ENCODE measurements at regions not wholly inside any gene's neighbourhood (a gene's known extent, or its start where the extent isn't known, plus 50 kb on each side); places are given as distances from the start of the nearest gene placed in this dataset.

DNA sequence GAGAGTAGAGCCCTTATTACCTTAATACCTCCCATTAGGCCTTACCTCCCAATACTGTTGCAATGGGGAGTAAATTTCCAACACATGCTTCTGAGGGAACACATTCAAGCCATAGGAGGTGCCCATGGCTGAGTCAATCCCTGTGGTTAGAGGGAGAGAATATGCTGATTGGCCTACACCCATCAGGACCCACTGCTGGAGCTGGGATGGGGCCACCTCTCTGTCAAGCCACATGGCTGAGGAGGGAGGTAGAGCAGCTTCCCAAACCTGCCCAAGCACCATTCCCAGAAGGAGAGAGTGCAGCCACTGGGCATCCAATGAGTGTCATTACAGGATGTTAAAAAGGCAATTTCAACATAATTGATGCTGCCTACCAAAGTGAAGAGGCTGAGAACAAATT, 228.1 kb downstream of the C1orf94 start:
- TF ChIP-seq CTCF (IDR thresholded peaks at IDR 0.05; ENCODE audit: insufficient read depth, low read length, poor library complexity, severe bottlenecking) (no peak), EZH2phosphoT487 (conservative IDR thresholded peaks at IDR 0.05; ENCODE audit: low read length) (no peak)
- Histone ChIP-seq H3K79me2 (ENCODE audit: insufficient read depth, low read length) (no peaks in the 10 kb centered on the region), H3K36me3 (ENCODE audit: low read length) (no peaks in the 10 kb centered on the region), H3K27ac (ENCODE audit: low read depth, low read length) (no peak overlapping the region), H3K9ac (ENCODE audit: low read length) (no peak overlapping the region), H4K20me1 (ENCODE audit: low read depth, low read length) (no peaks in the 10 kb centered on the region), H3K9me2 (replicated peaks; ENCODE audit: insufficient read depth, low read length) (no peaks in the 10 kb centered on the region), H3K9me3 (ENCODE audit: insufficient read depth, low read length) (no peaks in the 10 kb centered on the region), H3K27me3 (ENCODE audit: low read length) (no peaks in the 10 kb centered on the region), H3K4me3 (ENCODE audit: insufficient read depth, low read length, poor library complexity, severe bottlenecking) (no peak overlapping the region), H3K4me2 (ENCODE audit: low read depth, low read length, poor library complexity, severe bottlenecking) (no peak overlapping the region), H2AFZ (ENCODE audit: low read depth, low read length, severe bottlenecking) (no peak overlapping the region), H3F3A (ENCODE audit: insufficient read depth) (no peaks in the 10 kb centered on the region)

DNA sequence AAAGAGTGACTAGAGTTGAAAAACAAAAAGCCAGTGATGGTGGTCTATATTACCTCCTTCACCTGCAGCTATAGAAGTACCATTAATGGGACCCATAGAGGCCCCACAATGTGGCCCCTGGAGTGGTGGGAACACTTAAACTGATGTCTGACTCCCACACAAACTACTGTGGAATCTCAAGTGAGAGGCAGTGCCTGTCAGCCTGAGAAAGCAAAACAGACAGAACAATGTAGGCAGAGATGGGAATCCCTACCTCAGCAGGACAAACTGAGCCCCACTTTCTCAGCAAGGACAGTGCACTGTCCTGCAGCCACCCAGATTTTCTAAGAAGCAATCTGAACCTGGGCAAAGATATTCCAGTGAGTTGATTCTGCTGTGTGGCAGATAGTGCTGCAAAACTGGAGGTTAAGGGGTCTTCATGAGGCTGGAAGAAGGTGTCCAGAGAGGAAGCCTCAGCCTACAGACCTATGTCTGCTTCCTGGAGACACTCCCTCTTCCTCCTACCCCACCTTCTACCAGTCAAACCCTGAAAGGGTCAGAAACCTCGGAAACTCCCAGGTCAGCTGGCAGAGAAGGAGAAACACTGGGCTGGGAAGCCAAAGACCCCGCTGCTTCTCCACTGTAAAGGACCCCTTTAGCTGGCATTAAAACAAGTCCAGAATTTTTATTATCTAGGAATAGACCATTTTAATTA, 228.7 kb downstream of the C1orf94 start:
- Histone ChIP-seq H3K9ac (ENCODE audit: low read length) (no peak overlapping the region), H3K36me3 (ENCODE audit: low read length) (no peaks in the 10 kb centered on the region), H3K4me3 (ENCODE audit: insufficient read depth, low read length, poor library complexity, severe bottlenecking) (no peak overlapping the region), H3K4me2 (ENCODE audit: low read depth, low read length, poor library complexity, severe bottlenecking) (no peak overlapping the region), H3K9me3 (ENCODE audit: insufficient read depth, low read length) (no peaks in the 10 kb centered on the region), H4K20me1 (ENCODE audit: low read depth, low read length) (no peaks in the 10 kb centered on the region), H3K79me2 (ENCODE audit: insufficient read depth, low read length) (no peaks in the 10 kb centered on the region), H2AFZ (ENCODE audit: low read depth, low read length, severe bottlenecking) (no peak overlapping the region), H3K27me3 (ENCODE audit: low read length) (no peaks in the 10 kb centered on the region), H3K9me2 (replicated peaks; ENCODE audit: insufficient read depth, low read length) (no peaks in the 10 kb centered on the region), H3K27ac (ENCODE audit: low read depth, low read length) (no peak overlapping the region), H3F3A (ENCODE audit: insufficient read depth) (no peaks in the 10 kb centered on the region)
- TF ChIP-seq CTCF (IDR thresholded peaks at IDR 0.05; ENCODE audit: insufficient read depth, low read length, poor library complexity, severe bottlenecking) (no peak), EZH2phosphoT487 (conservative IDR thresholded peaks at IDR 0.05; ENCODE audit: low read length) (no peak)

GRCh38 chr1:34406377-34406776, 229.7 kb downstream of the C1orf94 start:
- Histone ChIP-seq H3K9me3 (ENCODE audit: insufficient read depth, low read length) (no peaks in the 10 kb centered on the region), H3K4me2 (ENCODE audit: low read depth, low read length, poor library complexity, severe bottlenecking) (no peak overlapping the region), H3K79me2 (ENCODE audit: insufficient read depth, low read length) (no peaks in the 10 kb centered on the region), H3K4me3 (ENCODE audit: insufficient read depth, low read length, poor library complexity, severe bottlenecking) (no peak overlapping the region), H3K9me2 (replicated peaks; ENCODE audit: insufficient read depth, low read length) (no peaks in the 10 kb centered on the region), H3K36me3 (ENCODE audit: low read length) (no peaks in the 10 kb centered on the region), H3K27ac (ENCODE audit: low read depth, low read length) (no peak overlapping the region), H3K27me3 (ENCODE audit: low read length) (no peaks in the 10 kb centered on the region), H4K20me1 (ENCODE audit: low read depth, low read length) (no peaks in the 10 kb centered on the region), H3K9ac (ENCODE audit: low read length) (no peak overlapping the region), H3F3A (ENCODE audit: insufficient read depth) (no peaks in the 10 kb centered on the region), H2AFZ (ENCODE audit: low read depth, low read length, severe bottlenecking) (no peak overlapping the region)
- no peak for TF ChIP-seq CTCF (IDR thresholded peaks at IDR 0.05; ENCODE audit: insufficient read depth, low read length, poor library complexity, severe bottlenecking)
- no peak for TF ChIP-seq EZH2phosphoT487 (conservative IDR thresholded peaks at IDR 0.05; ENCODE audit: low read length)

Measured in SU-DHL-6 (cell line).